K562 (cell line): ENCODE measurements at regions not wholly inside any gene's neighbourhood (a gene's known extent, or its start where the extent isn't known, plus 50 kb on each side); places are given as distances from the start of the nearest gene placed in this dataset.

Source experiments
- ATAC-seq: fragments of 200-7000 bp; cut with Tn5 transposase; 3 replicates; pipeline ENCODE4 v1.9.1; 2020; ENCODE audit warnings: moderate library complexity
- BruUV-seq: library from RNA; stranded (reverse); fragments of 400-500 nt; replicated peaks from 2 replicates; lab custom pipeline; 2021; lab: Mats Ljungman, UMichigan
- CTCF ChIA-PET: fragments of 300-600 bp; formaldehyde crosslinking; extraction: SDS; loops from one replicate; lab custom pipeline; 2021; ENCODE audit warnings: low intra/inter-chr PET ratio; lab: Yijun Ruan, JAX
- POLR2A ChIA-PET: fragments of 300-600, 350-650 bp; sonication (Branson Sonifier 250); formaldehyde crosslinking; extraction: SDS; loops from one replicate; lab custom pipeline; 2021; ENCODE audit warnings: antibody characterized with exemption, inconsistent platforms; lab: Yijun Ruan, JAX
- DNase-seq, 4 experiments: peaks; one replicate each; pipeline versions ENCODE4 v3.0.0 to v3.0.0-alpha.2; 2011 to 2018; ENCODE audit warnings: low spot score in 3 of 4, mixed read lengths in 3 of 4; ENCODE audit errors: extremely low read depth in 1 of 4
- FAIRE-seq: peaks from 2 replicates; lab custom pipeline; 2011; peaks lifted over from hg19 to GRCh38; lab: Jason Lieb, UNC
- H2AFZ ChIP-seq: 2 replicates; pipeline ENCODE4 v1.6.0; 2011; ENCODE audit warnings: low read depth, low read length, control low read depth, inconsistent platforms
- H3K27ac ChIP-seq: fragments of 200-600 bp; 3 replicates; pipeline ENCODE4 v1.8.0; 2011; ENCODE audit warnings: low read depth, mild to moderate bottlenecking, control low read depth, inconsistent platforms, low read length, moderate library complexity, mixed read lengths; ENCODE audit errors: extremely low read depth
- H3K27me3 ChIP-seq, 2 experiments: fragments of 300-600 bp in 1 of 2; 2 replicates in 1 of 2; 3 replicates in 1 of 2; pipeline versions ENCODE4 v1.6.0 to v1.8.0; 2011; ENCODE audit warnings: inconsistent platforms in 2 of 2, low read length in 2 of 2, mild to moderate bottlenecking in 1 of 2, mixed read lengths in 1 of 2, moderate library complexity in 1 of 2; ENCODE audit not compliant: control insufficient read depth in 2 of 2, insufficient read depth in 2 of 2
- H3K36me3 ChIP-seq: fragments of 300-600 bp; 3 replicates; pipeline ENCODE4 v1.8.0; 2011; ENCODE audit warnings: mild to moderate bottlenecking, low read length, inconsistent platforms; ENCODE audit not compliant: control insufficient read depth, insufficient read depth
- H3K4me1 ChIP-seq, 2 experiments: fragments of 200-600 bp in 1 of 2; replicated peaks in 1 of 2; 2 replicates in 1 of 2; 3 replicates in 1 of 2; pipeline versions ENCODE4 v1.5.1 to v1.8.0; 2011; ENCODE audit warnings: inconsistent platforms in 2 of 2, low read length in 2 of 2, mild to moderate bottlenecking in 1 of 2, mixed read lengths in 1 of 2, moderate library complexity in 1 of 2; ENCODE audit not compliant: control insufficient read depth in 2 of 2, insufficient read depth in 2 of 2
- H3K4me2 ChIP-seq: 2 replicates; pipeline ENCODE4 v1.6.1; 2011; ENCODE audit warnings: low read length, control low read depth, inconsistent platforms, mixed read lengths; ENCODE audit not compliant: insufficient read depth
- H3K4me3 ChIP-seq: fragments of 200-600 bp; sonication (generic), shearing (Covaris generic); 2 replicates; pipeline ENCODE4 v1.5.1; 2016; ENCODE audit warnings: control low read depth, inconsistent platforms
- H3K79me2 ChIP-seq: fragments of 200-600 bp; 3 replicates; pipeline ENCODE4 v1.8.0; 2011; ENCODE audit warnings: low read length, inconsistent platforms; ENCODE audit not compliant: control insufficient read depth, insufficient read depth
- H3K9ac ChIP-seq, 2 experiments: 2 replicates each; pipeline versions ENCODE4 v1.6.0 to v1.6.1; 2011; ENCODE audit warnings: low read depth in 2 of 2, low read length in 2 of 2, control low read depth in 1 of 2, inconsistent platforms in 1 of 2, mild to moderate bottlenecking in 1 of 2, mixed read lengths in 1 of 2; ENCODE audit not compliant: insufficient read depth in 1 of 2
- H3K9me1 ChIP-seq: one replicate; pipeline ENCODE4 v1.6.0; 2011; ENCODE audit warnings: inconsistent platforms, mild to moderate bottlenecking, low read length, moderate library complexity; ENCODE audit not compliant: control insufficient read depth, insufficient read depth
- H3K9me3 ChIP-seq: replicated peaks from 2 replicates; pipeline ENCODE4 v1.5.1; 2011; ENCODE audit warnings: low read depth, low read length, inconsistent platforms; ENCODE audit not compliant: control insufficient read depth, insufficient read depth
- H4K20me1 ChIP-seq: replicated peaks from 2 replicates; pipeline ENCODE4 v1.6.1; 2011; ENCODE audit warnings: low read length, inconsistent platforms, mixed read lengths; ENCODE audit not compliant: control insufficient read depth, insufficient read depth
- ARID3A ChIP-seq: IDR thresholded peaks from 2 replicates; pipeline ENCODE4 v1.6.1; 2012; ENCODE audit warnings: low read depth, low read length, improper control_type of control experiment, borderline replicate concordance
- CCAR2 ChIP-seq: fragments of 200-400 bp; formaldehyde crosslinking; IDR thresholded peaks from 2 replicates; pipeline ENCODE4 v1.6.1; 2017; ENCODE audit warnings: mild to moderate bottlenecking, low read depth, low read length
- CUX1 ChIP-seq: fragments of 200-800 bp; sonication (Bioruptor generic); IDR thresholded peaks from 2 replicates; pipeline ENCODE4 v1.6.1; 2016; ENCODE audit warnings: missing genetic modification characterization, missing compliant biosample characterization
- ELF2 ChIP-seq: fragments of 250-450 bp; sonication (Bioruptor Pico); IDR thresholded peaks from 2 replicates; pipeline ENCODE4 v1.5.0; 2021; ENCODE audit warnings: mild to moderate bottlenecking
- FOXM1 ChIP-seq, 2 experiments: fragments of 450-650 bp in 1 of 2; sonication (generic) in 1 of 2; formaldehyde crosslinking in 1 of 2; IDR thresholded peaks; 2 replicates each; pipeline versions ENCODE4 v1.6.1 to v1.9.0; 2017 to 2022; ENCODE audit warnings: low read depth in 2 of 2, mild to moderate bottlenecking in 2 of 2, missing genetic modification reagents in 1 of 2, moderate library complexity in 1 of 2
- KLF13 ChIP-seq: fragments of 450-650 bp; IDR thresholded peaks from 2 replicates; pipeline ENCODE4 v1.6.1; 2016; ENCODE audit warnings: missing genetic modification characterization, low read depth, mild to moderate bottlenecking, missing compliant biosample characterization, moderate library complexity, borderline replicate concordance
- NR0B1 ChIP-seq: fragments of 450-650 bp; IDR thresholded peaks from one replicate; pipeline ENCODE4 v1.6.1; 2018; ENCODE audit warnings: mild to moderate bottlenecking, moderate library complexity; ENCODE audit not compliant: partially characterized antibody
- SIRT6 ChIP-seq: IDR thresholded peaks from one replicate; pipeline ENCODE4 v1.6.1; 2012; ENCODE audit warnings: low read depth, mild to moderate bottlenecking, control low read depth, inconsistent platforms, low read length, moderate library complexity
- USF2 ChIP-seq: sonication (generic); formaldehyde crosslinking; IDR thresholded peaks from 2 replicates; pipeline ENCODE4 v1.5.0; 2020; ENCODE audit warnings: missing genetic modification reagents
- ZKSCAN1 ChIP-seq: fragments of 150-350 bp; IDR thresholded peaks from 2 replicates; pipeline ENCODE4 v1.6.1; 2016; ENCODE audit warnings: low read depth, low read length
- ZNF75A ChIP-seq: fragments of 450-650 bp; formaldehyde crosslinking; IDR thresholded peaks from 2 replicates; pipeline ENCODE4 v1.4.0; 2020; ENCODE audit warnings: mild to moderate bottlenecking
- WGBS: fragments of 100-300 bp; shearing (Covaris generic); methylation state at CpG from one replicate; pipeline ENCODE4 v1.1.6; 2016; ENCODE audit warnings: low coverage, mixed read lengths; ENCODE audit not compliant: insufficient coverage; ENCODE audit errors: missing lambda C conversion rate; 5-methylcytosine and 5-hydroxymethylcytosine counted together
- in situ Hi-C: fragments of 300-500 bp; cut with MboI; formaldehyde crosslinking; loops from 4 replicates; pipeline ENCODE4 v1.15.0; 2018; ENCODE audit warnings: inconsistent platforms, mixed read lengths
- intact Hi-C: fragments of 100-400 bp; cut with micrococcal nuclease; formaldehyde crosslinking; loops from 2 replicates; pipeline ENCODE4 v1.14.2; 2022

GRCh38 chr5:96037128-96037527 is 75.5 kb upstream of the ELL2 start:
- H3K9me3 ChIP-seq: no peaks in the 10 kb centered on the region
- H3K9ac ChIP-seq: no peak overlapping the region
- FAIRE-seq (no peak), ATAC-seq (no peak), DNase-seq (no peak)
- no peaks in the 10 kb centered on the region for H3K36me3 ChIP-seq
- H3K4me3 ChIP-seq: no peak overlapping the region
- no TSS peak for BruUV-seq
- intact Hi-C loops: no loop called here
- no peak overlapping the region for H2AFZ ChIP-seq
- H3K79me2 ChIP-seq: no peaks in the 10 kb centered on the region
- H3K27ac ChIP-seq: no peak overlapping the region
- no peak overlapping the region for H3K4me2 ChIP-seq
- ChIA-PET POLR2A (interaction anchor here (1.0 kb wide), 1 partner anchor 16 kb away, joined by 3 read pairs; no protein-coding TSS in a partner anchor), CTCF (no interaction called here)
- no peaks in the 10 kb centered on the region for H4K20me1 ChIP-seq
- no peaks in the 10 kb centered on the region for H3K27me3 ChIP-seq
- H3K4me1 ChIP-seq: no peaks in the 10 kb centered on the region
- no peaks in the 10 kb centered on the region for H3K9me1 ChIP-seq
- TF ChIP-seq KLF13 (tag) (no peak), SIRT6 (no peak), CUX1 (no peak), ELF2 (no peak), ARID3A (no peak), NR0B1 (no peak), CCAR2 (no peak), ZNF75A (CRISPR knock-in tag) (no peak), USF2 (no peak), FOXM1 (IDR thresholded peaks at IDR 0.05; ENCODE audit: low read depth) (no peak), FOXM1 (CRISPR knock-in tag; IDR thresholded peaks at IDR 0.05; ENCODE audit: low read depth) (no peak), ZKSCAN1 (no peak)
- in situ Hi-C loops: no loop called here
- WGBS: 5% methylated on average over 2 of the region's 2 CpGs
